Umbilical cord (tissue), 1 donor: ENCODE measurements at regions not wholly inside any gene's neighbourhood (a gene's known extent, or its start where the extent isn't known, plus 50 kb on each side); places are given as distances from the start of the nearest gene placed in this dataset.
A peak's percentile ranks its signal among the peaks of the same experiment; 100 is the strongest.
"Not testable (repeated sequence)": the region's sequence is repeated elsewhere in the genome, so short reads cannot be mapped to it uniquely, and the experiment has no call there.

Experiments used
- DNase-seq: peaks from one replicate; pipeline ENCODE4 v3.0.0-alpha.2; 2015; ENCODE audit warnings: low spot score

GRCh38 chr5:133857595-133858313, 110.7 kb downstream of the C5orf15 start:
- not testable (repeated sequence) for DNase-seq

GRCh38 chr5:133854554-133854953, 113.9 kb downstream of the C5orf15 start:
- no peak for DNase-seq

- DNase-seq: no peak
Measured at GRCh38 chr5:133853646-133854365, 114.6 kb downstream of the C5orf15 start.

- DNase-seq: no peak
Measured at GRCh38 chr5:133851521-133851920, 116.9 kb downstream of the C5orf15 start.

- DNase-seq: no peak
Measured at GRCh38 chr5:133850811-133851210, 117.6 kb downstream of the C5orf15 start.

GRCh38 chr5:133849116-133849515, 119.3 kb downstream of the C5orf15 start:
- DNase-seq: no peak

GRCh38 chr5:133848341-133848811, 120.0 kb downstream of the C5orf15 start:
- peak; percentile 75 for DNase-seq

GRCh38 chr5:133847886-133848285, 120.5 kb downstream of the C5orf15 start:
- no peak for DNase-seq

- DNase-seq: no peak
Measured at GRCh38 chr5:133847301-133847700, 121.1 kb downstream of the C5orf15 start.

DNA sequence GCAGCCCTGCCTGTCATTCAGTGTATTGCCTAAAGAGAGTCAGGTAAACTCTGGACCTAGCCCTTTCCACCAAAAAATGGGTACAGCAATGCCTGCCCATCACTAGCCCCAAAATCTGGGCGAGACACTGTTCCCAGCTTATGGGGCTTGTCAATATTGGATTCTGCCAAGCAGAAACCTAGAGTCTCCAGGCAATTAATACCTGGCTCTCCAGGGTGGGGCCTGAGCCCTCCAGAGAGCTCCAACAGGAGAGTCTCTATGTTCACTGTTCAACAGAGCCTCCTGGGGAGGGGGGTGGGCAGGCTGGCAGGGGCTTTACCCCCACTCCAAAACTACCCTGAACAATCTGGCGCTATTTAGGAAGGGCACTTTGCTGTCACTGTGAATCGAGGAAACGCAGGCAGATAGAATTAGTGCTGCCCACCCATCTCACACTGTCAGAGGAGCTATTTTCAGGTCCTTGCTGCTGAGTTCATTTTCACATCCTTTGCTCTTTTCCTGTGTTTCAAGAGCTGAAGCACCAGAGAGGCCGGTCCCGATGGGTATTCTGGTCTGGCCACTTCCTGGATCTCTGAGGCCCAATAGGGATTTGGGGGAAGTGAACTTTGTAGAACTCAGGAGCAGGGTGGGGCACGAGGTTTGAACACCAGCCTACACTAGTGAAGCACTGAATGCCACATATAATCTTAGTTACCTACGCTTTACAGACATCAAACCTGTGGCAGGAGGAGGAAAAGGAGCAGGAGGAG, 121.8 kb downstream of the C5orf15 start:
- DNase-seq: peak; percentile 31

- DNase-seq: no peak
Measured at GRCh38 chr5:133845271-133845670, 123.2 kb downstream of the C5orf15 start.

DNA sequence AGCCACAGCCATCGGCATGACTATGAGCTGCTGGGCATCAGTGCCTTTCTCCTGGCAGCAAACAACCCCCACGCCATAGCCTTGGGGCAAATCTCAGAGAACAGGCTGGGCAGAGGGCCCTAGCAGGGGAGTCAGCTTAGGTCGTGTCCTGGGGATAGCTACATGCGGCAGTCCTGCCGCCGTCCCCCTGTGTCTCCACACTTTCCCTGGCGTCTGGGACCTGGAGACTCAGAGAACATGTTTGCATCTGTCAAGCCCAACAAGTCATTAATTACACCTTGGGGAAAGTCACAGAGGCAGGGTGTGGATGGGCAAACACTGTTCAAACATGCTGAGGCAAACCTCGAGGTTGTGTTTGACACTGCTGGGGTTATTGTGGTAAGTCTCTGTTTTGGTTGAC, 123.6 kb downstream of the C5orf15 start:
- DNase-seq: peak; percentile 34

GRCh38 chr5:133843911-133844310, 124.5 kb downstream of the C5orf15 start:
- peak; percentile 65 for DNase-seq

DNA sequence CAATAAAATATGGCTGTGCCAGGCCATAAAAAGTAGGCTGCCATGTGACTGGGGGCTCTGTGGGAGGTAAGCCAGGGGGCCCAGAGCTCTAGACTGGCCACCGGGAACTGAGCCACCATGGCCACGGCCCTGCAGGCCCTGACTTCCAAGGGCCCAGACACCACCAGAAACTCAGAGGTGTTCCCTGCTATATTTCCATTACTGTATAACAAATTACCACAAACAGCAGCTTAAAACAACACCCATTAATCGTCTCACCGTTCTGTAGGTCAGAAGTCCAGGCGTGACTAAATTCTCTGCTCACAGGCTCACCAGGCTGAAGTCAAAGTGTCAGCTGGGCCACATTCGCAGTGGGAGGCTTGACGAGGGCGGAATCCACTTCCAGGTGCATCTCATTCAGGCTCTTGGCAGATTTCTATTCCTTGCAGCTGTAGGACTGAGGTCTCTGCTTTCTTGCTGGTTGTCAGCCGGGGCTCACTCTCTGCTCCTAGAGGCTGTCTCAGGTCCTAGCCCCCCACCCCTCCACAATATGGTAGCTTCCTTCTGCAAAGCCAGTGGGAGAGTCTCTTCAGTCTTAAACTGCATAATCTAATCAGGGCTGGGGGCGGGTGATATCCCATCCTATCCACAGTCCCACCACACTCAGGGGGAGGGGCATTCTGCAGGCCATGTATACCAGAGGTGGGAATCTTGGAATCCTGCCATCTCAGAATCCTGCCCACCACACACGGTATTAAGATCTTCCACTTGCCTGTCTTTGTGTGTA, 125.4 kb downstream of the C5orf15 start:
- DNase-seq: no peak

DNA sequence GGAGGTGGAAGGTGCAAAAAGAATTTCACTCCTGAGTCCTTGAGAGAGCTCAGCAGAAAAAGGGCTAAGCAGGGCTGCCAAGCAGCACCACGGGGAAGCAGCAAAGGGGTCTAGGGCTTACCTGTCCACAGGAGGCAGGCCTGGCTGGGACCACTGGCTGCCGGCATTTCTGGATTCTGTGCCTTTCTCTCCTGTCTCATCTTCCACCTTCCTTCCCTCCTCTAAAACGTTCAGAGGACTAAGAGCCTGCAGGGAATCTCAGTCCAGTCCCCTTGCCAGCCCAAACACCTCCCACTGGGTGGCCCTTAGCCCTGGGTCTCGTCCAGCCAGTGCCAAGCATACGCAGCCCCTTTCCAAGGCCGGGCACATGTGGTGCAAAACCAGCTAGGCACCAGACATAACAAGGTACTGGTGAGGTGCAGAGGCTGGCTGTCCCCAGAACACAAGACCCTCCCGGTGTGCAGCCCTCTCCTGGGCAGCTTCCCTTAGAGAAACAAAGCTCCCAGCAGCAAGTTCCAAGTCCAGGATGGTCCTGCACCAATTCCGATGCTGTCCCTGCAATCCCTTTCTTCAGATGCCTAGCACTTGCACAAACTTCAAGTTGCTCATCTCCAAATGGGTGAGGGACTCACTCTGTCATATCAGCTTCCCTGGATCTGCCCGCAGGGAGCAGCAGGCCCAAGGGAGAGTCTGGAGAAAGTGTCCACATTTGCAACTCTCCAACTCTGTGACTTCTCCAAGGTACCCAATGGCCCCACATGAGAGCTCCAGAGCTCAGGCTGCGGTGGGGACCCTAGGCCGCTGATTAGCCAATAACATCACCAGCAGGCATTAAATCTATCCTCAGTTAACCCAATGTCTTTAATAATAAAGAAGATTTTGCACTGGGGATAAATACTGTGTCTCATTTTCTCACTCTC, 126.3 kb downstream of the C5orf15 start:
- no peak for DNase-seq

GRCh38 chr5:133840168-133840567, 128.3 kb downstream of the C5orf15 start:
- DNase-seq: no peak

- DNase-seq: no peak
Measured at GRCh38 chr5:133839721-133840120, 128.7 kb downstream of the C5orf15 start.

- DNase-seq: no peak
Measured at GRCh38 chr5:133839090-133839489, 129.3 kb downstream of the C5orf15 start.

GRCh38 chr5:133838286-133838685, 130.1 kb downstream of the C5orf15 start:
- DNase-seq: no peak

DNA sequence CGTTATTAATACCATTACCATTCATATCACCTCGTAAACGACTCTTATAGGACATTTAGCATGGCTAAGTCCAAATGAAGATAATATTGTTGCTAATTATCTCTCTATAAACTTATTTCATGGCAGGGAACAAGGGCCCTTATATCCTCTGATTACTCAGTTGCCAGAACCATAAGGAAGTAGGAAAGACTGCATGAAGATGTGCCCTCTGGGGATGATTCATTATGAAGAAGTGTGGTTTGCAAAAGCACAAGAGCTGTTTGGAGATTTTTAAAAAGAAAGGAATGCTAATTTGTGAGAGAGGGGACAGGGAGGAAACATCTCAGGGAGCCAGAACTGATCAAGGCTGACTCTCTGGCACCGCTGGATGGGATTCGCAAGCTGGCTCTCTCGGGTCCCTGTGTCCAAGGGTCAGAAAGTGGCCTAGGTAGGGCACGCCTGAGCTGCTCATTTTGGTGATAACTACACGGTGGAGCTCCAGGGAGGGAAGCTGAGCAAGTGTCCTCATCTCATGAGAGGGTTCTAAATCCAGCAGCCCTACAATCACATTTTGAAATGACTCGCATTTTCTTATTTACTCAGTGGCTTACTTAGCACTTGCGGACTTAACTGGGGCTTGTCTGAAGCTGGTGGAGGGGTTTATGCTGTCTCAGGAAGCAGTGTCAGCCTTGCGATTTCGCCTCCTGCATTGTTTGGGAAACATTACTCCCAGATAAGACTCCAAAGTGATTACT, 136.8 kb downstream of the C5orf15 start:
- DNase-seq: no peak
